ENCODE measurements at regions not wholly inside any gene's neighbourhood (a gene's known extent, or its start where the extent isn't known, plus 50 kb on each side); places are given as distances from the start of the nearest gene placed in this dataset.

DNA sequence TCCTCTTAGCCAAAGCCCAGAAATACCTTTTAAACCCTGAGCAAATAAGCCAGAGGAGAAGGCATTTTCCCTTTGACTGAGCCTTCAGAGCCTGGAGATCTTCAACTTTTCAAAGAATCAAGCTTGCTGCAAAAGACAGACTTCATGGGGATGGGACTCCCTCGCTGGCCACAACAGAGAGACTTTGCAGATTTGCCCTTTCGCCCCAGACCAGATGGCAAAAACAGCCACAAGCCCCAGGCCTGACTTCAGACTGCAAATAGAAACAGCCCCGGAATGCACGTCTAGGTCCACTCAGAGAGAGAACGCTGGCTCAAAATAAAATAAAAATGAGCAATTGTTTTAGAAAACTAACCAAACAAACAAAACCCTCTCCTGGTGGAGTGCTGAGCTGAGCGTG, 114.6 kb upstream of the MED13L start:
- H3K36me3 ChIP-seq = no peaks in the 10 kb centered on the region
- 27% methylated on average over 6 of the region's 6 CpGs for WGBS (ENCODE audit: insufficient coverage, low coverage, low lambda C conversion rate, missing lambda C conversion rate)
- H3K4me3 ChIP-seq = no peak overlapping the region
- intact Hi-C loops (cut with DNase I) = no loop called here
- no peak for TF ChIP-seq CTCF (IDR thresholded peaks at IDR 0.05)
- TF ChIP-seq POLR2A (IDR thresholded peaks at IDR 0.05) = no peak
- DNase-seq (no peak), ATAC-seq (peak; percentile 23 to 62 (median 45))
- no peak overlapping the region for H3K27ac ChIP-seq
- peaks cover 0 to 9% (median 0%) of the 10 kb centered on the region in 4 donors for H3K4me1 ChIP-seq
- no peaks in the 10 kb centered on the region for H3K27me3 ChIP-seq
- no peaks in the 10 kb centered on the region for H3K9me3 ChIP-seq

- Histone ChIP-seq H3K9me3 (no peaks in the 10 kb centered on the region), H3K4me1 (peaks cover 0 to 8% (median 0%) of the 10 kb centered on the region in 4 donors), H3K4me3 (no peak overlapping the region), H3K36me3 (no peaks in the 10 kb centered on the region), H3K27me3 (no peaks in the 10 kb centered on the region), H3K27ac (no peak overlapping the region)
- 56% methylated on average over 9 of the region's 10 CpGs for WGBS (ENCODE audit: insufficient coverage, low coverage, low lambda C conversion rate, missing lambda C conversion rate)
- TF ChIP-seq POLR2A (IDR thresholded peaks at IDR 0.05) (no peak), CTCF (IDR thresholded peaks at IDR 0.05) (no peak)
- ATAC-seq (no peak), DNase-seq (no peak)
- intact Hi-C loops (cut with DNase I) = no loop called here
These were observed 115.8 kb upstream of the MED13L start for GRCh38 chr12:116393255-116393654.

DNA sequence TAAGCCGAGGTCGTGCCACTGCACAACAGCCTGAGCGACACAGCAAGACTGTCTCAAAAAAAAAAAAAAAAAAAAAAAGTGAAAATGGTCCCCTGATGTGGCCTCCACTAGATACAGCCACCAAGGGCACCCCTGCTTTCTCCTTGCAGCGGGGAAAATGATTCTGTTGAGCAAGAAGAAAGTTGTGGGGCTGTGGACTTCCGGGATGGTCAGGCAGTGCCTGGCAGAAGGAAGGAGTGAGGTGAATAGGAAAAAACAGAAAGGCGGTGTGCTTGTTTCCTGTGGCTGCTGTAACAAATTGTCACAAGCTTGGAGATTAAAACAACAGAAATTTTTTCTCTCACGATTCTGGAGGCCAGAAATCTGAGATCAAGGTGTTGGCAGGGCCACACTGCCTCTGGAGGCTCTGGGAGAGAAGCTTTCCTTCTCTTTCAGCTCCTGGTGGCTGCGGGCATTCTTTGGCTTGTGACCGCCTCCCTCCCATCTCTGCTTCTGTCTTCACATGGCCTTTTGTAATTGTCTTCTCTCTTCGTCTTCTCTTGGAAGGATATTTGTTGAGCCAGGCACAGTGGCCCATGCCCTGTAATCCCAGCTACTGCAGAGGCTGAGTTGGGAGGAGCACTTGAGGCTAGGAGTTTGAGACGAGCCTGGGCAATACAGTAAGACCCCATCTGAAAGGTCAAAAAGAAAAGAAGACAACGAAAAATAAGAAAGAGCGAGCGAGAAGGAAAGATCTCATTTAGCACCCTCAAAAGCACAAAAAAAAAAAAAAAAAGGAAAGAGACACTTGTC, 116.6 kb upstream of the MED13L start:
- no peaks in the 10 kb centered on the region for H3K36me3 ChIP-seq
- no peak for ATAC-seq
- DNase-seq = peak in 1 of 3 donors; percentile 18
- TF ChIP-seq CTCF (IDR thresholded peaks at IDR 0.05) (no peak), POLR2A (IDR thresholded peaks at IDR 0.05) (no peak)
- no peaks in the 10 kb centered on the region for H3K9me3 ChIP-seq
- H3K27me3 ChIP-seq = no peaks in the 10 kb centered on the region
- intact Hi-C loops (cut with DNase I) = no loop called here
- peaks cover 0 to 8% (median 0%) of the 10 kb centered on the region in 4 donors for H3K4me1 ChIP-seq
- H3K27ac ChIP-seq = no peak overlapping the region
- H3K4me3 ChIP-seq = no peak overlapping the region
- WGBS (ENCODE audit: insufficient coverage, low coverage, low lambda C conversion rate, missing lambda C conversion rate) = 72% methylated on average over 11 of the region's 14 CpGs

DNA sequence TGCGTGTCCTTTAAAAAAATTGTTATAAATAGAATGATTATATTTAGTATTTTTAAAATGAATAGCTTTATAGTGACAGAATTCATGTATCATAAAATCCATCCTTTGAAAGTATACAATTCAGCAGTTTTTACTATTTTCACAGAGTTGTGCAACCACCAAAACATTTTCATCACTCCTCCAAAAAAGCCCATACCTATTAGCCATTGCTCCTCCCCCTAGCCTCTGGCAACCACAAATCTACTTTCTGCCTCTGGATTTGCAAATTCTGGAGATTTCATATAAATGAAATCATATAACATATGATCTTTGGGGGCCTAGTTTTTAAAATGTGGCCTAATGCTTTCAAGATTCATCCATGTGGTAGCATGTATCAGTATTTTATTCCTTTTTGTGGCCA, 117.9 kb upstream of the MED13L start:
- H3K4me1 ChIP-seq = peaks cover 0 to 3% (median 0%) of the 10 kb centered on the region in 4 donors
- ATAC-seq (no peak), DNase-seq (no peak)
- no peak for TF ChIP-seq POLR2A (IDR thresholded peaks at IDR 0.05)
- TF ChIP-seq CTCF (IDR thresholded peaks at IDR 0.05) = no peak
- no peaks in the 10 kb centered on the region for H3K9me3 ChIP-seq
- no peak overlapping the region for H3K27ac ChIP-seq
- H3K27me3 ChIP-seq = no peaks in the 10 kb centered on the region
- 0% methylated on average over 1 of the region's 1 CpG for WGBS (ENCODE audit: insufficient coverage, low coverage, low lambda C conversion rate, missing lambda C conversion rate)
- H3K4me3 ChIP-seq = no peak overlapping the region
- H3K36me3 ChIP-seq = no peaks in the 10 kb centered on the region
- intact Hi-C loops (cut with DNase I) = no loop called here

Data from right lobe of liver (tissue), 6 donors.